Peyer's patch (tissue), 4 donors: ENCODE measurements at regions not wholly inside any gene's neighbourhood (a gene's known extent, or its start where the extent isn't known, plus 50 kb on each side); places are given as distances from the start of the nearest gene placed in this dataset.

Experiments used
- POLR2A ChIP-seq, 2 donors: fragments of 450-650 bp; IDR thresholded peaks; one replicate each; pipeline ENCODE4 v1.5.1; 2017; ENCODE audit warnings: antibody characterized with exemption in 2 of 2, mild to moderate bottlenecking in 2 of 2, moderate library complexity in 2 of 2
- TF ChIP-seq, protein P1 (sequence below), 6 experiments: fragments of 450-650 bp in 4 of 6; fragments of 200-600 bp in 2 of 6; sonication (generic) in 1 of 6; IDR thresholded peaks; one replicate each; pipeline ENCODE4 v1.5.1; 2017 to 2019; ENCODE audit warnings: antibody characterized with exemption in 6 of 6, mild to moderate bottlenecking in 3 of 6, moderate library complexity in 1 of 6

GRCh38 chr10:55820071-55820470 is 541.0 kb downstream of the ZWINT start:
- TF ChIP-seq, protein P1, sequence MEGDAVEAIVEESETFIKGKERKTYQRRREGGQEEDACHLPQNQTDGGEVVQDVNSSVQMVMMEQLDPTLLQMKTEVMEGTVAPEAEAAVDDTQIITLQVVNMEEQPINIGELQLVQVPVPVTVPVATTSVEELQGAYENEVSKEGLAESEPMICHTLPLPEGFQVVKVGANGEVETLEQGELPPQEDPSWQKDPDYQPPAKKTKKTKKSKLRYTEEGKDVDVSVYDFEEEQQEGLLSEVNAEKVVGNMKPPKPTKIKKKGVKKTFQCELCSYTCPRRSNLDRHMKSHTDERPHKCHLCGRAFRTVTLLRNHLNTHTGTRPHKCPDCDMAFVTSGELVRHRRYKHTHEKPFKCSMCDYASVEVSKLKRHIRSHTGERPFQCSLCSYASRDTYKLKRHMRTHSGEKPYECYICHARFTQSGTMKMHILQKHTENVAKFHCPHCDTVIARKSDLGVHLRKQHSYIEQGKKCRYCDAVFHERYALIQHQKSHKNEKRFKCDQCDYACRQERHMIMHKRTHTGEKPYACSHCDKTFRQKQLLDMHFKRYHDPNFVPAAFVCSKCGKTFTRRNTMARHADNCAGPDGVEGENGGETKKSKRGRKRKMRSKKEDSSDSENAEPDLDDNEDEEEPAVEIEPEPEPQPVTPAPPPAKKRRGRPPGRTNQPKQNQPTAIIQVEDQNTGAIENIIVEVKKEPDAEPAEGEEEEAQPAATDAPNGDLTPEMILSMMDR (IDR thresholded peaks at IDR 0.05) = no peak
- TF ChIP-seq POLR2A (IDR thresholded peaks at IDR 0.05) = no peak
